GM12801 (cell line): ENCODE measurements at regions not wholly inside any gene's neighbourhood (a gene's known extent, or its start where the extent isn't known, plus 50 kb on each side); places are given as distances from the start of the nearest gene placed in this dataset.

ENCODE experiments used
- CTCF ChIP-seq: IDR thresholded peaks from one replicate; pipeline ENCODE4 v1.5.1; 2011; ENCODE audit warnings: control low read depth; ENCODE audit not compliant: insufficient read length; ENCODE audit errors: extremely low read depth

- no peak for TF ChIP-seq CTCF
Observed at GRCh38 chr14:21875791-21876190, 202.2 kb upstream of the OR4E1 start.

DNA sequence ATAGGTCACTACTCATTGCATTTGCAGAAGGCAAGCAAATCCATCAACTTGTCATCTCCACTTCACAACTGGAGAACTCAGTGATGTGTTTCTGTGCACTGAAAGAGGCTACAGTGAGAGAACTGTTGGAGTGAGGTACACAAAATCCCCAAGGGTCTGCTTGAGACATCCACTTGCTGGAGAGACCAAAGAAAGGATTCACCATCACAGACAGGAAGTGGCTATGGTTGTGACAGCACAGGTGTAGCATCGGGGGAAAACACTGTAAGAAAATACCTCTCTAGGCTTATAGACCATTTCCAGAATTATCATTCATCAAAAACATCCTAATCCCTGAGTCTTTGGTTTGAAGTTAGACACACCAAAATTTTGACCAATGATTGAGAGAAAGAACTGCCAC lies 201.3 kb upstream of the OR4E1 start:
- TF ChIP-seq CTCF, result no peak

DNA sequence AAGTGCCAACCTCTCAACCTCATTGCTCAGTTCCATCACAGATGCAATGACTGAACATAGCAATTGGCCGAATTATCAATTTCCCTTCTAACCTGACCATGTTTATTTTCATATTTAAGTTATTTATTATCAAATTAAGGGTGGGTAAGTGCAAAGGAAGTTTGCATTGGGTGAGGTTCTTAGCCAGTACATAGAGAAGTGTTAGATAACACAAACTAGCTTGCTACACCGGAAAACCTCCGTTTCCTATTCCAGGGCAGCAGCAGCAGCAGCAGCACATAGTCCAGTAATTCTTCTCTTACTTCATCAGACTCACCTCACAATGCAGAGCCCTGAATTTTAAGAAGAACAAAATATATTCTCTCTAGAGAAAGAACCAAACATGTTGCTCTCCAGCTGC lies 200.5 kb upstream of the OR4E1 start:
- no peak for TF ChIP-seq CTCF

DNA sequence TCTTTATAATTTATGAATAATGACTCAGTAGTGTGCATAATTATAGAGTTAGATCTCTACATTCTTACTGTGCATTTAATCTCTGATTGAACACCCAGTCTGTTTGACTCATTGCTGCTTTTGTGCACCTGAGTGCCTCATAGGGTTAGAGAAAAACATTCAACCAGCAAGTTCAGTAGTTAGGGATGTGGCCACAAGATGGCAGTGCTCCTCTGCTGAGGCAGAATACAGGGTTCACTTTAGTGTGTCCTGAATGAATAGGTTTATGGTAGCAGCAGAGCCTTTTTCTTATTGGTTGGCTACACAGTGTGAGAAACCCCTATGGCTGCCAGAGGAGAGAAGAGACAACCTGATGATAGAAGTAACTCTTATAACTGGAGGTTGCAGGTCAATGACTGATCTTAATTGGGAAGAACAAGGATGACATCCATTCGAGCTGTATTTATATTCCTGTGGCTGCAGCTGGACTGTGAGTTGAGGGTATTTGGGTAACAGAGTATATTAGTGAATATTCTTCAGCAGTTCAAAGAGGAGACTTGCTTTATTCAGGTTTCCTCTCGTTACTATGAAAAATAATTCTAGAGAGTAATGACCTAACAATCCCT lies 194.9 kb upstream of the OR4E1 start:
- no peak for TF ChIP-seq CTCF

DNA sequence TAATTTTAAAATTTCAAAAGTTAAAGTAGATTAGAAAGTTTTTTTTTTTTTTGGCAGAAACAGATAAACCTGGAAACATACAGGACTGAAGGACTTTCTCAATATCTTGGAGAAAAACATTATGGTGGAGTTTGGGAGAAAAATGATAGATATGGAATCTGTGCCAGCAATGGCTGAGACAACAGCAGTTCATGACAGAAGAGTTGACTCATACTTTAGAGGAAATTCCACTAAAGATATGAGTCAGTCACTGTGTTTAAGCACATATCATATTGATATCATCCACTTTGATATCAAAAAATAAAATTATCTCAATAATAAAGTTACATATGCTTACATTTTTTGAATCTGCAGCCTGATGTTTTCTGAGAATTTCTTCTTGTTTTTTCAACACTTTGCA lies 193.9 kb upstream of the OR4E1 start:
- TF ChIP-seq CTCF, result no peak

- TF ChIP-seq CTCF, result no peak
Observed at GRCh38 chr14:21866479-21866878, 192.9 kb upstream of the OR4E1 start.

GRCh38 chr14:21863289-21863688 lies 189.7 kb upstream of the OR4E1 start:
- no peak for TF ChIP-seq CTCF
